GM19468 (cell line): ENCODE measurements at regions not wholly inside any gene's neighbourhood (a gene's known extent, or its start where the extent isn't known, plus 50 kb on each side); places are given as distances from the start of the nearest gene placed in this dataset.
"Not testable (repeated sequence)": the region's sequence is repeated elsewhere in the genome, so short reads cannot be mapped to it uniquely, and the experiment has no call there.

ENCODE experiments used
- ATAC-seq: cut with Tn5 transposase; IDR thresholded peaks from one replicate; pipeline ENCODE4 v1.9.1; 2021; ENCODE audit warnings: mild to moderate bottlenecking, moderate library complexity, moderate number of reproducible peaks; ENCODE audit not compliant: unreplicated experiment; ENCODE audit errors: extremely low read depth

DNA sequence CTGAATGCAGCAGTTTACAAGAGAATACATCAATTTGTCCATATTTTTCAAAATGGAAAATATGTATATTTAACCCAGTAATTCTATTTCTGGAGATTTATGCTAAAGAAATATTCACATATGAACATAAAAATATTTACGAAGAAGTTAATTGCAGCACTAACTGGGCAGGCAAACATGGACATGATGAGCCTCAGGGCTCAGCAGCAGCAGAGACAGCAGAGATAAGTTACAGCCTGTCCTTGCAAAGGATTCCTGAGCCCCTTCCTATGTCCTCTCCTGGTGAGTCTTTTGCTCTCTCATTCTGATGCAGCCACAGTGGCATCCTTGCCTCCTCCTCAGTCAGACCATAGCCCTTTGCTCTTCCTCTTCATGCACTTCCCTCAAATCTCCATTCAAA is 680.6 kb upstream of the CPEB2 start:
- ATAC-seq: no peak

DNA sequence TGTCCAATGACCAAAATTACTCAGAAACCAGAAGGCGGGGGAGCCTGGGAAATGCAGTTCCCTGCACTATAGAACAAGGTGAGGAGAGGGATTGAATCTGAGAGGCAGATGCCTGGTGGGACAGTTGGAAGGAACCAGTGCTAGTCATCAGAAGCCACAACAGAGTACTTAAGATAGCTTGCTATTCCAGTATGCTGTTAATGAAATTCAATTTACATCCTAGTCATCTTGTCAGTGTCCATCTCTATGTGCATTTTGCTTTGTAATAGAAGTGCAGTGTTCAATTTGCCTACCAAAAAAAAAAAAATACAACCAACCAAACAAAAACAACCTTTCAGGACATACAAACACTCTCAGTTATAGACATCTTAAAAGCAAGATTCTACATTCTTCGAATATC is 679.1 kb upstream of the CPEB2 start:
- no peak for ATAC-seq

DNA sequence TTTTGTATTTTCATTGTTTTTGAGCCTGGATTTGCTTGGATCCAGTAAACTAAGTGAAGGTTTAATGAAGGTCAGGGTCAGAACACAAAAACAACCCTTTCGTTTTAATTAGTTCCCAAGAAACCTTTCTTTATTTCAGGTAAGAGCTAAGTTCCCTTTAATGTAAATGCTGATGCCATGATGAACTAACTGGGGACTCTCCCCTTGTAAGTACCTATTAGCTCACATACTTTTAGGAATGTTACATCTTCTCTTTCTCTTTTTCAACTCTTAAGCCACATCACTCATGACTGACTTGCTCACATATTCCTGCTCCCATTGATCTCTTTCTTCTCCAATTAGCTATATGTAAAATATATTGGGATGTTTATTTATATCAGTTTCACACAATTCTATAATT is 673.1 kb upstream of the CPEB2 start:
- ATAC-seq: no peak

DNA sequence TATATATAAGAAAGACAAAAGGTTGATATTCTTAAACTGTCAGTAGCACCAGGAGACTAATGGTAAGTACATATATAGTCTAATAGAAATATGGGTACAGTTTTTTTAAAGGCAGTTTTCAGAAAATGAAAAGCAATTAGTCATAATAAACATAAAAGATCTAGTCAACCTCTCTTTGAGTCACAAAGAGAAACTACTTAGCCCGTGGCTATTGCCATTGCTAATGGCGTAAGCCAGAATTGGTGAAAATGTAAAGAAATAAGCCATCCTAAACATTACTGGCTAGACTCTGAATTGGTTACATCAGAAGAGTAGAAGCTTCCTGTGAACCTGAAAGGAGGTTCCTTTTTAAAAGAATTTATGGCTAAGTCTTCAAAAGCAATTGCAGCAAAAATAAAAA is 668.7 kb upstream of the CPEB2 start:
- ATAC-seq: no peak

DNA sequence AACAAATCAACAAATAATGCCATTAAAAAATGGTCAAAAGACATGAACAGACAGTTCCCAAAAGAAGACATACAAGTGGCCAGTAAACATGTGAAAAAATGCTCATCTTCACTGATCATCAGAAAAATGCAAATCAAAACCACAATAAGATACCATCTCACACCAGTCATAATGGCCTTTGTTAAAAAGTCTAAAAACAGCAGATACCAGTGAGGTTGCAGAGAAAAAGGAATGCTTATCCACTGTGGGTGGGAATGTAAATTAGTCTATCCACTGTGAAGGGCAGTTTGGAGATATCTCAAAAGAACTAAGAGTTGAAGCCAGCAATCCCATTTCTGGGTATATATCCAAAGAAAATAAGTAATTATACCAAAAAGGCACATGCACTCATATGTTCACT is 668.1 kb upstream of the CPEB2 start:
- ATAC-seq: no peak

DNA sequence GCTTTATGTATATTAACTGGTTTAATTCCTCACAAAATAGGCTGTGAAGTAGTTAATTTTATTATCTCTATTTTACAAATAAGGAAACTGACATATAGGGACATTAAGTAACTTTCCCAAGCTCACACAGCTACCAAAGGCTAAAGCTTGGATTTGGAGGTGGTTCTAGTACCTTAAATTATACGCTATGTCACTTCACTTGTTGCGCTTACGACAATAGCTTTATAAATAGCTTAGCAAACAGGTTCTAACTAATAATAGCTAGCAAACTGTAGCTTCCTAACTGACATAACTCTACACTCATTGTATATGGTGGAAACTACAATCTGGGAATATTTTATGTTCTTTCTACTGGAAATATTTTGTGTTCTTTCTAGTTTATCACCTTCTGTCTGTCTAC is 666.4 kb upstream of the CPEB2 start:
- ATAC-seq: no peak

DNA sequence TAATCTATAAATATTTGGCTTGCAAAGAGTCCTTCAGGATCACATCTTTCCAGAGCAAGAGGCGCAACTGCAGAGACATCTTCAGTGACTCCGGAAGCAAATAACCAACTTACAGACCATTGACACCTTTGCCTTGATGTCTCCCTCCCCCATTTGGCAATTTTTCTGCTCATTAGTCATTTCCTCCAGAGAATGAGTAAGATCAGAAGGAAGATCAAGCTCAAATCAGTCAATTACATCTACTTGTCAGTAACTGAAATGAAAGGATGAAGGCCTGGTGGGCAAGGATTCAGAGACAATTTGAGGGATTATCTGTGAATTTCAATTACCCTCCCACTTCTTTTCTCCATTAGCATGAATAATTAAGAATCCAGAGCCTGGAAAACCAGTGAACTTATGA is 665.6 kb upstream of the CPEB2 start:
- no peak for ATAC-seq

DNA sequence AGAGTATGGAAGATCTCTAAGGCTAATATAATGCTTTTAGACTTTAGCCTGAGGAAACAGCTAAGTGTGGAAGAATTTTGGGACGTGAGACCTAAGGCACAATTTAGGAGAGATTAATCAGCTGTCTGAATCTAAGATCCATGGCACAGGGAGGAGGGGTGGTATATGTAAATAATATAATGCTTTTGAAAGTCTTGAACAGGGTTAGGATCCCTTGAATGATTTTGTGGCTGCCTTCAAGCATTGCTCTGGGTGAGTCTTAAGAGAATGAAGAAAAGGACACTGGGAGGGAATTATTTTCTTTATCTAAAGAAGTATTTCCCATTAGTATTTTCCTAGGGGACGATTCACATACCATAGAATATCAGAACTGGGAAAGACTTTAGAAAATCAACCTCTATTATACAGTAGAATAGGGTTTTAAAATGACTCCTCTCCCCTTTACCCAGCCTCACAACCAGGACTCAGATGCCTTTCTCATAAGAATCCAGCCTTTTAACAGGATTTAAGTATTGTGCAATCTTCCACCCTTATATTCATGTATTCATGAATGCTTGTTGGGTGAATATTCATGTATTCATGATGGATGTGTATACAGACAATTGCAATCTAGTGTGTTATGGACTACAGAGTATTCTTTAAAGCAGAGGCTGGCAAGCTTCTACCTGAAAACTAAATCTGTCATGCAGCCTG is 664.2 kb upstream of the CPEB2 start:
- ATAC-seq: no peak

DNA sequence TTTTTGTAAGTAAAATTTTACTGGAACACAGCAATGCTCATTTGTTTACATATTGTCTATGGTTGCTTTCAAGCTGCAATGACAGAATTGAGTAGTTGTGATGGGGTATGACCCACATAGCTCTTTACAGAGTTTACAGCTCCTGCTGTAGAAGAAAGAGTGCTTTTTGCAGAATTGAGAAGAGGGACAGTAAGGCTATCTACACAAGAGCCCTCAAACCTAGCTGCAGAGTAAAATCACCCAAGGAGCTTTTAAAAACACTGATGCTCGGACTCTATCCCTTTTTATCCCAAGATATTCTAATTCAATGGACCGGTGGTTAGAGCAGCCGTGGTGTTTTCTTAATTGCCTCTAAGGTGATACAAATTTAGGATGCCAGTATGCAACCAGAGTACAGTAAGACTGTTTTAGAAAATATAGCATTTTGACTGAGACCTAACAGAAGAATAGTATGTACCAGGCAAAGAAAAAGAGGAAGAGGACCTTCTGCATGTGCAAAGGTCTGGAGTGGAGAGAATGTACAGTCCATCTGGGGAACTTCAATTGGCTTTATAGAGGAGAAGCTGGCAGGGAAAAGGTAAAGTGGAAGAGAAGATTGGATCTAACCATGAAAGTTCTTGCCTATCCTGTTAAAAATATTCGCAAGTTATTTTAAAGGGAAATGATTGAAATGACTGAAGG is 663.6 kb upstream of the CPEB2 start:
- no peak for ATAC-seq

DNA sequence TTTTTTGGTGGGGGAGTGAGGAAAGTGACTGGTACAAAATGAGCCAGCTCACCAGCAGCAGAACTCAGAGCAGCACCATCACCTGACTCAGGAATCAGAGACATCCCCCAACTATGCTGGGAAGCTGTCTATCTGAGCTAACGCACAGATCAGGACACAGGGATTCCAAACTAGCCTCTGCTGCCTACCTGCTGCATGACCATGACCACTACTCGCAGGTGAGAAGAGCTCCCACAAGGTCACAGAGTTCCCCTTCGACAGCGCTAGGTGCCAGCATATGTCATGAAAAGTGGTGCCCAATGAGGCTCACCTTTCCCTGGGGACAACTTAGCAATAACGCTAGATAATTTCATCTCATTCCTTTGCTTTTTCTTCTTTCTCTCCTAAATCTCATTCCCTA is 662.6 kb upstream of the CPEB2 start:
- no peak for ATAC-seq

DNA sequence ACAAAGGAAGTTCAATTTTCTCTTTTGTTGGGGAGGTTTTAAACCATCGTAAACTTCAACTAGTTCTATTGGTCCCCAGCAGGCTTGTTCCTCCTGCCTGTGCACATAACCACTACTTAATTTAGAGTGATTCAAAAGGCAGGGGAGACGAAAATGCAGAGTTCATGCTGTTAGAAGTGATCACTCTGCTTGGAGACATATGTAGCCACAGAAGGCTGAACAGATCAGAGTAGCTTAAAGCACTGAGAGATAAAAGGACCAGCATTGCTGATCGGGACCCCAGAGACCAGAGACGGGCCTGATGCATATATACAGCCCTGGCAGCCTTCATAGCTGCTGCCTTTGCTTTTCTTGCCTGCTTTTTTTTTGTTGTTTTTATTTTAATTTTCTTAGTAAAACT is 662.0 kb upstream of the CPEB2 start:
- ATAC-seq: no peak

DNA sequence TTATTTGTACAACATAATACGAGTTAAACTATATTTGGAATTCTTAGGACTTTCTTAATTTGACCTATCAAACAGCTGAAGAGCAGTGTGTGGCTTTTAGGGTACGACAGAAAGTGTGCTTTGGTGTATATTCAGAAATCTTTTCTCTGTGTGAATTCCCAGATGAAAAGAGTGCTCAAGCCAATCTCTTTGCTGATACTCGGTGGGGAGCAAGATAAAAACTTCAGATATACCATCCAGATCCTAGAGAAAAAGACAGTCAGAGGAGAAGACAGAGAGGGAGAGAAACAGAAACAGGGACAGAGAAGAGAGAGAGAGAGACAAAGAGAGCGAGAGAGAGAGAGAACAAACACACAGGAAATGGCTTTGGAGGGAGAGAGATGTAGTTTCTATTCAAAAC is 658.3 kb upstream of the CPEB2 start:
- ATAC-seq: no peak

DNA sequence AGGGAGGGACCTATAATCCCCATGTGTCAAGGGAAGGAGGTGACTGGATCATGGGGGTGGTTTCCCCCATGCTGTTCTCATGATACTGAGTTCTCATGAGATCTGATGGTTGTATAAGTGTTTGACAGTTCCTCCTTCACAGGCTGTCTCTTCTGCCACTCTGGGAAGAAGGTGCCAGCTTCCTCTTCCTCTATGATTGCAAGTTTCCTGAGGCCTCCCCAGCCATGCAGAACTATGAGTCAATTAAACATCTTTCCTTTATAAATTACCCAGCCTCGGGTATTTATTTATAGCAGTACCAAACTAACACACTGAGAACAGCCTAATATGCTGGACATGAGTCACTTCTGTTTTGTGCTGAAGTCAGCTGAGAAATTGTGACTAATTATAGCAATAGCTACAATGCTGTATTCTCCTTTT is 656.9 kb upstream of the CPEB2 start:
- ATAC-seq: no peak

DNA sequence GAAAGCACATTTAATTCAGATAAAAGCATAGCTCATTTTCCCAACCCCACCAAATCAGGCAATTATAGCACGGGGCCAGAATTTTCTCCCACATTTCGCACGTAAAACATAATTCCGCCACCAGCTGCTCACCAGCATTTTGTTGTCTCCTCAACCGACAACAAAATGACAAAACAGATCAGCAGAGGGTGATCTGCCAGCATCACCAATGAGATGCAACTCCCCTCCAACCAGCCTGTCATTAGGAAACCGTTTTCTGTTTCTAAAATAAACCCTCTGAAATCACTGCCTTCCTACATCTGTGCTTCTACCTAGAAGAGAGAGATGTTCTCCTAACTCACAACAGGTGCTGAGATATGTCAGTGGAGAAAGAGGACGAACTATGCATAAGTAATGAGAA is 654.8 kb upstream of the CPEB2 start:
- no peak for ATAC-seq

DNA sequence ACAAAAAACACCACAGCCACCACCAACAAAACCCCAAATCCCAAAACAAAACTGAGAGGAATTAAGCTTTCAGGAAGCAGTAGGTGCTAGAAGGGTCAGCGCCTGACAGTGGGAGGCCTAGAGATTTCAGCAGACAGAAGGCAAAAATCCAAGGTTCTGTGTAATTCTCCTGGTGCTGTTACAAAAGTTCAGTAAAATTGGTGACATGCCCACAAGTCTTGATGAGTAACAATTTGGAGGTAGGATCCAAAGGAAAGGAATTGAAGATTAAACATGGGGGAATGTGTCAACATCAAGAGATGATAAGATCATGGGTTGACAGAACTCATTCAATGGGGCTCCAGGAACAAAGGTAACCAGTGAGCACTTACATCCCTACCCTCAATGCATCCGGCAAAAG is 653.8 kb upstream of the CPEB2 start:
- ATAC-seq: no peak

DNA sequence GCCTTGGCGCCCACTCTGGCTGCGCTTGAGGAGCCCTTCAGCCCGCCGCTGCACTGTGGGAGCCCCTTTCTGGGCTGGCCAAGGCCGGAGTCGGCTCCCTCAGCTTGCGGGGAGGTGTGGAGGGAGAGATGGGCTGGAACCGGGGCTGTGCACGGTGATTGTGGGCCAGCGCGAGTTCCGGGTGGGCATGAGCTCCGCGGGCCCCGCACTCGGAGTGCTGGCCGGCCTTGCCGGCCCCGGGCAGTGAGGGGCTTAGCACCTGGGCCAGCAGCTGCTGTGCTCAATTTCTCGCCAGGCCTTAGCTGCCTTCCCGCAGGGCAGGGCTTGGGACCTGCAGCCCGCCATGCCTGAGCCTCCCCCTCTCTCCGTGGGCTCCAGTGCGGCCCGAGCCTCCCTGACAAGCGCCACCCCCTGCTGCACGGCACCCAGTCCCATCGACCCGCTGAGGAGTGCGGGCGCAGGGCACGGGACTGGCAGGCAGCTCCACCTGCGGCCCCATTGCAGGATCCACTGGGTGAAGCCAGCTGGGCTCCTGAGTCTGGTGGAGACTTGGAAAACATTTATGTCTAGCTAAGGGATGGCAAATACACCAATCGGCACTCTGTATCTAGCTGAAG is 643.6 kb upstream of the CPEB2 start:
- ATAC-seq: not testable (repeated sequence)

DNA sequence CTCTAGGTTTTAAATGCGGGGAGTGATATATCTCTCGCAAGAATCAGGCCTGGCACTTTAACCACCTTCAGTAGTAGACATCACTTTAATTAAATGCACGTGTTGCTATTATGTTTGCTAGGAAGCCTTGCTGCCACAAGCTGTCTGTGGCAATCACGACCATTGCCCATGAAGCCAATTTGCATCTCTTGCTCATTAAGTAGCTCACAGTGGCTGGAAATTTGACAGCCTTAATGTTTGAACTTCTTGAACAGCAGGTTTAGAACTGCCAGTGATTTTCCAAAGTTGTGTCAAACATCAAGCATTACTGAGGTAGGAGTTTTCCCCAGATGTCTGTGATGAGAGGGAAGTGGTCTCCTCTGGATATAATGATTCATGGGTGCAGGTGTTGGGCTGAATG is 642.3 kb upstream of the CPEB2 start:
- no peak for ATAC-seq

DNA sequence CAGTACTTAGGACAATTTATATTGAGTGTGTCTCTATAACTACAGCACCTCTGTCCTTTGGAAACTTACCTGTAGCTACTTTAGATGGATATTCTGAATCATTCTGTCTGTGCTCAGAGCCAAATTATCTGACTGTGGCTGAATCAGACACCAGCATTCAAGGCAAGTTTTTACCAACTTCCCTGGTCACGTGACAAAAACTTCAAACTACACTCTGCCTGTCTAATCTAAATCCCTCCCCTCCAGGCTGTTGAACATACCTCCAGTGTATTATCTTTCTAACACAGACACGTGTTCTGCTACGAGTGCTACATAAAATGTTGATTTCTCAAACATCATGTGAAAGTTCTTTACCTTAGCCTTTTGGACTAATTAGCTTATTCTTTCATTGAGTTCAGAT is 641.2 kb upstream of the CPEB2 start:
- ATAC-seq: no peak

DNA sequence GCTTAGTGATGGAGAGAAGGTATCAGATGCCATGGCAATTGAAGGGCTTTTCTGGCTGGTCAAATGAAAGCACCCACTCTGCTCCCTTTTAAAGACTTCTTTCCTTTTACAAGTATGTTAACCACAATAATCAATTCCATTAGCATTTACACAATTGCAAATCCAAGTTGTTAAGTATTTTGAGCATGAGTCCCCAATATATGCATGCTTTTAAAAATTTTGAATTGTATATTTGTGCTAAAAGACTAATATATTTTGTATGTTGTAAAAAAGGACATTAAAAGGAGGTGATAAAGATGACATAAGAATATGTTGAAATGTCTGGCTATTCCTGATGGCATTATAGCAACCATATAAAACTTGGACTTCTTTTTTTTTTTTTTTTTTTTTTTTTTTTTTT is 639.9 kb upstream of the CPEB2 start:
- no peak for ATAC-seq

DNA sequence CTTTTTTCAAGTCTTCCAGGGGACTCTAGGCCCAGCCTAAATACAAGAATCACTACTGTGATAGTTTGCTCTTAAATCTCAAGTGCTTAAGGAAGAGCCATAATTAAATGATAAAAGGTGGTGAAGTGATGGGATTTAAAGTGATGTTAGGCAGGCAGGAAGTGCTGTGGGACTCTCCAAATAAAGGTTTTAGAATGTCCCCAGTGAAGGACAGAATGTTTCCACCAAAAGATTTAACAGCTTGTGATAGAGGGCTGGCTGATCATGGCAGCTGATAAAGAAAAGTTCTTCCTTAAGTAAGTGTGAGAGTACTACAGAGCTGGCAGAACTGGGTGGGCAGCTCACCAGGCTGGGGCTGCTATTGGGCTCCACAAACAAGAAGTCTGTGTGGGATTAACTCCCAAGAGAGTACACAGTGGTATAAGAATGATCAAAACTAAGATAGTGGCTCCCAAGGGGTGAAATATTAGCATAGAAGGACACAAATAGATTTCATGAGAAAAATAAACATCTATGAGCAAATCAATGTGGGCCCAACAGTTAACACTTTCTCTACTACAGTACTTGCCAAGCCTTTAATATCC is 637.2 kb upstream of the CPEB2 start:
- no peak for ATAC-seq

DNA sequence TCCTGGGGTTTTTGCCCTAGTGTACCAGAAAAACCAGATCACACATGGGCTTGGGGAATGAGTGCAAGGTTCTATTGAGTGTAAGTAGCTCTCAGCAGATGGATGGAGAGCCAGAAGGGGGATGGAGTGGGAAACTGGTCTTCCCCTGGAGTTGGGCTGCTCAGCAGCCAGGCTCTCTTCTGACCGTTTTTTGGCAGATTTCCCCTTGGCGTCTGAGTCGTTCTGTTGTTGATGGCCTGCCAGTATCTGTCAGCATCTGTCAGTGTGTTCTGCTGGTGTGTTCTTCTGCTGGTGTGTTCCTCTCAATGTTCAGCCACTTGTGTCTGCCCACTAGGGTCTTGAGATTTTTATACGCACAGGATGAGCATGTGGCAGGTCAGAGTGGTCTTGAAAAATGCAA is 633.9 kb upstream of the CPEB2 start:
- ATAC-seq: no peak
